Epithelial cell of proximal tubule (primary cell): ENCODE measurements at regions not wholly inside any gene's neighbourhood (a gene's known extent, or its start where the extent isn't known, plus 50 kb on each side); places are given as distances from the start of the nearest gene placed in this dataset.

ENCODE experiments used
- DNase-seq: peaks from one replicate; pipeline ENCODE4 v3.0.0-alpha.2; 2011; ENCODE audit warnings: low read depth
- H3K4me3 ChIP-seq: 2 replicates; pipeline ENCODE4 v1.5.1; 2011; ENCODE audit warnings: low read depth, mild to moderate bottlenecking, low read length
- CTCF ChIP-seq: conservative IDR thresholded peaks from 2 replicates; pipeline ENCODE4 v1.5.1; 2012; ENCODE audit warnings: low read depth, mild to moderate bottlenecking, low read length

- DNase-seq = no peak
- TF ChIP-seq CTCF = no peak
- no peak overlapping the region for H3K4me3 ChIP-seq
Observed at GRCh38 chr17:70955441-70955840, 786.1 kb downstream of the KCNJ2 start.

DNA sequence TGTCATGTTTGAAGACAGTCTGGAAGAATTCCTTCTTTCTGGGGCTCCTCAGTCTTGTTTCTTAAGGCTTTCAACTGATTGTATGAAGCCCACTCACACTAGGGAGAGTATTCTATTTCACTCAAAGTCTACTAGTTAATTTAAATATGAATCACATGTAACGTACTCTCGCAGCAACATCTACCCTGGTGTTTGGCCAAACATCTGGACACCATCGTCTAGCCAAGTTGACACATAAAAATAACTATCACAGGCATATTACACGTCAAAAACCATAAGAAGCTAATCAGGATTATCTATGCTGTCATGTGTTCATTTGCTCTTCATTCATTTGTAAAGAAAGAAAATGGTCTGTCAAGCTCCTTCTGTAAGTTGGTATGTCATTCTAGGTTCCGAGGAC is 787.4 kb downstream of the KCNJ2 start:
- TF ChIP-seq CTCF = no peak
- DNase-seq = no peak
- H3K4me3 ChIP-seq = no peak overlapping the region

DNA sequence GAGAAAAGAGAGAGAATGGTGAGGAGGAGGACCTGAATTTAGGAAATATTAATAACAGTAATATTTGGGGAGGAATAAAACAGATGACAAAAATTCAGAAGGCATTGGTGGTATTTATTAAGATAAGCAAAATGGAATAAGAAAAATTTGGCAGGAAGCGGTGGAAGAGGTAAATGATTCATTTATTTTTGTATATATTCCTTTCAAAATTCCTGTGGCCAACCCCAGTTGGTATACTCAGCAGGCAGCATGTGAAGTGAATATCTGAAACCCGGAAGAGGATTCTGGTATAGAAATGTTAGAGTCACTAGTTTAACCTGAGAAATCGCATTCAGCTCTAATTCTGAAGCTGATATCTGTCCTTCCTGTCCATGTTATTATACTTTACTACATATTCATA is 792.0 kb downstream of the KCNJ2 start:
- no peak for DNase-seq
- TF ChIP-seq CTCF = no peak
- no peak overlapping the region for H3K4me3 ChIP-seq

DNA sequence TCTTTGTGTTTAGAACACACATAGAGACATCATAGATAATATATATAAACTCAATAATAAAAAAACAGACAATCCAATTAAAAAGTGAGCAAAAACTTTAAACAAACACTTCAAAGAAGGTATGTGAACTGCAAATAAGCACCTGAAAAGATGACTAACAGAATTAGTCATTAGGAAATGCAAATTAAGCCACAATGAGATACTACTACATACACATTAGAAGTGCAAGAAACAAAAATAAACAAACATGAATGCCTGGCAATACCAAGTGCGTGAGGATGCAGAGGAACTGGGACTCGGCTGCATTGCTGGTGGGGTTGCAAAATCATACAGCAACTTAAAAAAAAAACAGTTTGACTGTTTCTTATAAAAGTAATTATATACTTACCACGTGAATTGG is 799.0 kb downstream of the KCNJ2 start:
- no peak for DNase-seq
- no peak for TF ChIP-seq CTCF
- H3K4me3 ChIP-seq = no peak overlapping the region

DNA sequence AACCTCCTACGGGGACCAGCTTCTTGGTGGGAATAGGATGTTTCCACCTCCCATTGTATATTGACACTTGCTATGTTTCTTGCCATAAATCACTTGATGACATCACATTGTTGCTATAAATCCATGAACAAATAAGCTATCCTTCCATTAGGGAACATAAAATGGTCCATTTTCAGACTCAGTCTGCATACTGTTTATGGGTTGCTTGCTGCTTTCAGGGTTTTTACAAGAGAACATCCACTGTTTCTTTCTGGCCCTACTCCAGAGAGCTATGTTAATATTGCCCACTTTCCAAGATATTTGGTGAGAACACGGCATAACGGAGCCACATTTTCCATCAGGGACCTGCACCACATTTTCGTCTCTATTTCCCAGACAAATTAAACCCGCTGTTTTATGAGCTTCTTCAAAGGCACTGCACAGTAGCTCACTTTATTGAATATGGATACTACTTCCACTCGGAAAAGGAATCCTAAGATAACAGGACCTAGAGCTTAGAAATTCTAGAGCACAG is 800.2 kb downstream of the KCNJ2 start:
- no peak for DNase-seq
- H3K4me3 ChIP-seq = no peak overlapping the region
- TF ChIP-seq CTCF = no peak

DNA sequence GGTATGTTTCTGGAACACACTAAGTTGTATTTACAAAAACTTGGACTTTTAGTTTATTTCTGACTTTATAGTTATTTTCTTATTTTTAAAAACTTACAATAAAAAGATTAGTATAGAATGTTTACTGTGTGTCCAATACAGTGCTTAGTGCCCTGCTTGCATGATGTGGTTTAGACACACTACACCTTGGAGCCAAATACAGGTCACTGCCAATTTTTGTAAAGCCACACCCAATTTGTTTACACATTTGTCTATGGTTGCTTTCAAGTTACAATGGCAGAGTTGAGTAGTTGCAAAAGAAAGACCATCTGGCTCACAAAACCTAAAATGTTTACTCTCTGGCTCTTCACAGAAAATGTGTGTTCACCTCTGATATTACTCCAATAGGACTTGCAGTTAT is 807.1 kb downstream of the KCNJ2 start:
- H3K4me3 ChIP-seq = no peak overlapping the region
- no peak for TF ChIP-seq CTCF
- DNase-seq = no peak

DNA sequence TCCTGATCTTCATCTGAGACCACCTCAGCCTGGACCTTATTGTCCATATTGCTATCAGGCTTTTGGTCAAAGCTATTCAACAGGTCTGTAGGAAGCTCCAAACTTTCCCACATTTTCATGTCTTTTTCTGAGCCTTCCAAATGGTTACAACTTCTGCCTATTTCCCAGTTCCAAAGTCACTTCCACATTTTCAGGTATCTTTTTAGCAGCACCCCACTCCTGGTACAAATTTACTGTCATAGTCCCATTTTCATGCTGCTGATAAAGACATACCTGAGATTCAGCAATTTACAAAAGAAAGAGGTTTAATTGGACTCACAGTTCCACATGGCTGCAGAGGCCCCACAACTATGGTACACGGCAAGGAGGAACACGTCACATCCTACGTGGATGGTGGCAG is 815.5 kb downstream of the KCNJ2 start:
- H3K4me3 ChIP-seq = no peak overlapping the region
- no peak for DNase-seq
- no peak for TF ChIP-seq CTCF
